Stomach (tissue), 4 donors: ENCODE measurements at regions not wholly inside any gene's neighbourhood (a gene's known extent, or its start where the extent isn't known, plus 50 kb on each side); places are given as distances from the start of the nearest gene placed in this dataset.
"Not testable (repeated sequence)": the region's sequence is repeated elsewhere in the genome, so short reads cannot be mapped to it uniquely, and the experiment has no call there.

Source experiments
- CTCF ChIP-seq, 7 experiments: fragments of 450-650 bp in 4 of 7; fragments of 200-600 bp in 3 of 7; sonication (generic) in 3 of 7; IDR thresholded peaks; one replicate each; pipeline ENCODE4 v1.5.1; 2016 to 2019; ENCODE audit warnings: antibody characterized with exemption in 7 of 7, control low read depth in 2 of 7, mild to moderate bottlenecking in 1 of 7
- POLR2A ChIP-seq, 4 donors: fragments of 450-650 bp; IDR thresholded peaks; one replicate each; pipeline ENCODE4 v1.6.1; 2016; ENCODE audit warnings: antibody characterized with exemption in 4 of 4, control low read depth in 2 of 4, mild to moderate bottlenecking in 1 of 4, moderate library complexity in 1 of 4
- POLR2AphosphoS5 ChIP-seq, 3 donors: sonication (generic); formaldehyde crosslinking; IDR thresholded peaks; one replicate each; pipeline ENCODE4 v1.6.1; 2016; ENCODE audit warnings: antibody characterized with exemption in 3 of 3

- not testable (repeated sequence) for TF ChIP-seq CTCF, POLR2AphosphoS5, POLR2A (IDR thresholded peaks at IDR 0.05)
These were observed 432.1 kb downstream of the ZNF536 start for GRCh38 chr19:30804333-30804732.
